ENCODE measurements at regions not wholly inside any gene's neighbourhood (a gene's known extent, or its start where the extent isn't known, plus 50 kb on each side); places are given as distances from the start of the nearest gene placed in this dataset.

GRCh38 chr14:56357428-56357827, 222.2 kb upstream of the TMEM260 start:
- Mint-ChIP-seq H3K4me1 (no peaks in the 10 kb centered on the region), H3K36me3 (no peaks in the 10 kb centered on the region), H3K27me3 (ENCODE audit: low read depth) (no peaks in the 10 kb centered on the region), H3K27ac (no peak overlapping the region), H3K9me3 (no peaks in the 10 kb centered on the region), H3K4me3 (no peak overlapping the region)
- no peak for ATAC-seq
- POLR2A ChIA-PET = no interaction called here
- no peak for DNase-seq (ENCODE audit: low spot score)
- TF ChIP-seq ZNF396 (CRISPR knock-in tag; IDR thresholded peaks at IDR 0.05; ENCODE audit: borderline replicate concordance) (no peak), ZNF671 (CRISPR knock-in tag; IDR thresholded peaks at IDR 0.05) (no peak), ZNF232 (CRISPR knock-in tag; IDR thresholded peaks at IDR 0.05) (no peak), MLX (CRISPR knock-in tag; IDR thresholded peaks at IDR 0.05) (no peak), ZNF263 (CRISPR knock-in tag; IDR thresholded peaks at IDR 0.05; ENCODE audit: low read depth) (no peak)
- CTCF ChIA-PET = interaction anchor here (0.7 kb wide), 1 partner anchor 117 kb away, joined by 3 read pairs; no protein-coding TSS in a partner anchor

GRCh38 chr14:56358275-56358674, 221.3 kb upstream of the TMEM260 start:
- ChIA-PET CTCF (interaction anchor here (0.5 to 0.7 kb wide), 2 partner anchors 58 to 116 kb away, joined by 3 to 4 read pairs; no protein-coding TSS in a partner anchor), POLR2A (no interaction called here)
- H3K27ac Mint-ChIP-seq = no peak overlapping the region

More at GRCh38 chr14:56358275-56358674, 221.3 kb upstream of the TMEM260 start:
- TF ChIP-seq JUN (CRISPR knock-in tag; IDR thresholded peaks at IDR 0.05) (no peak), NFYB (CRISPR knock-in tag; conservative IDR thresholded peaks at IDR 0.05; ENCODE audit: low read depth) (no peak), CTCF (IDR thresholded peaks at IDR 0.05) (no peak), SOX15 (CRISPR knock-in tag; IDR thresholded peaks at IDR 0.05) (no peak), USF2 (CRISPR knock-in tag; IDR thresholded peaks at IDR 0.05) (no peak), ZNF671 (CRISPR knock-in tag; IDR thresholded peaks at IDR 0.05) (no peak), ZMAT4 (CRISPR knock-in tag; IDR thresholded peaks at IDR 0.05) (no peak), E2F4 (CRISPR knock-in tag; IDR thresholded peaks at IDR 0.05; ENCODE audit: borderline replicate concordance, low read depth) (no peak), GABPB1 (CRISPR knock-in tag; IDR thresholded peaks at IDR 0.05) (no peak), ZNF425 (CRISPR knock-in tag; conservative IDR thresholded peaks at IDR 0.05) (no peak), HMGA2 (CRISPR knock-in tag; IDR thresholded peaks at IDR 0.05) (no peak), ZBTB21 (CRISPR knock-in tag; IDR thresholded peaks at IDR 0.05; ENCODE audit: borderline replicate concordance) (no peak), STAT6 (CRISPR knock-in tag; conservative IDR thresholded peaks at IDR 0.05; ENCODE audit: low read depth) (no peak), RORB (CRISPR knock-in tag; IDR thresholded peaks at IDR 0.05) (no peak), NFE2L1 (CRISPR knock-in tag; IDR thresholded peaks at IDR 0.05) (no peak)
- Mint-ChIP-seq H3K27me3 (ENCODE audit: low read depth) (no peaks in the 10 kb centered on the region; the same call in 1 of the 2 replicates), H3K4me1 (no peaks in the 10 kb centered on the region), H3K9me3 (no peaks in the 10 kb centered on the region), H3K36me3 (no peaks in the 10 kb centered on the region), H3K4me3 (no peak overlapping the region)
- ATAC-seq (no peak), DNase-seq (ENCODE audit: low spot score) (no peak)

All from WTC11 (cell line).